Panc1 (cell line): ENCODE measurements at regions not wholly inside any gene's neighbourhood (a gene's known extent, or its start where the extent isn't known, plus 50 kb on each side); places are given as distances from the start of the nearest gene placed in this dataset.

ENCODE experiments used
- ATAC-seq: fragments of 200-7000 bp; cut with Tn5 transposase; 2 replicates; pipeline ENCODE4 v1.9.1; 2020; ENCODE audit warnings: mild to moderate bottlenecking, moderate library complexity
- BruUV-seq: library from RNA; stranded (reverse); fragments of 400-500 nt; replicated peaks from 2 replicates; lab custom pipeline; 2021; lab: Mats Ljungman, UMichigan
- CTCF ChIA-PET: fragments of 300-600 bp; sonication (Branson Sonifier 250); formaldehyde crosslinking; loops from one replicate; lab custom pipeline; 2022; ENCODE audit warnings: antibody characterized with exemption; lab: Charles Lee
- POLR2A ChIA-PET: fragments of 300-600 bp; sonication (Branson Sonifier 250); formaldehyde crosslinking; loops from one replicate; lab custom pipeline; 2022; ENCODE audit warnings: antibody characterized with exemption; lab: Charles Lee
- DNase-seq: peaks from one replicate; pipeline ENCODE4 v3.0.0-alpha.2; 2010; ENCODE audit warnings: low read depth, low spot score
- H3K27ac ChIP-seq: 2 replicates; pipeline ENCODE4 v1.5.1; 2011; ENCODE audit warnings: mild to moderate bottlenecking, low read length, inconsistent platforms
- H3K27me3 ChIP-seq: fragments of 200-500 bp; sonication (Bioruptor generic); 2 replicates; pipeline ENCODE4 v1.6.0; 2014; ENCODE audit warnings: low read length, inconsistent platforms; ENCODE audit not compliant: control insufficient read depth, insufficient read depth
- H3K36me3 ChIP-seq: fragments of 200-500 bp; sonication (Bioruptor generic); 2 replicates; pipeline ENCODE4 v1.5.1; 2014; ENCODE audit warnings: inconsistent platforms, mild to moderate bottlenecking, low read length, moderate library complexity; ENCODE audit not compliant: control insufficient read depth, insufficient read depth
- H3K4me1 ChIP-seq: 2 replicates; pipeline ENCODE4 v1.5.1; 2011; ENCODE audit warnings: inconsistent platforms, mild to moderate bottlenecking, low read length, moderate library complexity; ENCODE audit not compliant: control insufficient read depth, insufficient read depth
- H3K4me3 ChIP-seq, 2 experiments: 2 replicates each; pipeline ENCODE4 v1.5.1; 2011 to 2012; ENCODE audit warnings: low read depth in 2 of 2, low read length in 2 of 2, mild to moderate bottlenecking in 2 of 2, inconsistent platforms in 1 of 2, moderate library complexity in 1 of 2
- H3K9me3 ChIP-seq: fragments of 200-500 bp; sonication (Bioruptor generic); 2 replicates; pipeline ENCODE4 v1.5.1; 2014; ENCODE audit warnings: low read depth, mild to moderate bottlenecking, inconsistent platforms, low read length, moderate library complexity; ENCODE audit not compliant: control insufficient read depth, insufficient read depth
- CTCF ChIP-seq: fragments of 450-650 bp; IDR thresholded peaks from 2 replicates; pipeline ENCODE4 v1.5.1; 2017; ENCODE audit warnings: mild to moderate bottlenecking
- POLR2AphosphoS5 ChIP-seq: IDR thresholded peaks from 2 replicates; pipeline ENCODE4 v1.6.1; 2012; ENCODE audit warnings: mild to moderate bottlenecking, low read depth, low read length, moderate library complexity
- REST ChIP-seq, 2 experiments: IDR thresholded peaks; 2 replicates each; pipeline ENCODE4 v1.6.1; 2011 to 2012; ENCODE audit warnings: low read depth in 2 of 2, control low read depth in 1 of 2, low read length in 1 of 2, mild to moderate bottlenecking in 1 of 2, moderate library complexity in 1 of 2; ENCODE audit not compliant: insufficient read depth in 1 of 2
- SIN3A ChIP-seq: IDR thresholded peaks from 2 replicates; pipeline ENCODE4 v1.6.1; 2012; ENCODE audit warnings: low read depth, mild to moderate bottlenecking, low read length, moderate library complexity, borderline replicate concordance; ENCODE audit not compliant: insufficient read depth
- TCF7L2 ChIP-seq: IDR thresholded peaks from 2 replicates; pipeline ENCODE4 v1.6.1; 2011; ENCODE audit warnings: mild to moderate bottlenecking, low read depth, low read length, inconsistent platforms
- in situ Hi-C: cut with HindIII; loops from 2 replicates; pipeline ENCODE4 v1.10.0; 2016; ENCODE audit warnings: low sequenced_read_pairs, low pct_unique_long_range_greater_than_20kb
- intact Hi-C: fragments of 100-400 bp; cut with micrococcal nuclease; formaldehyde crosslinking; loops from one replicate; pipeline ENCODE4 v1.10.0; 2022; ENCODE audit not compliant: unreplicated experiment

- intact Hi-C loops: no loop called here
- Histone ChIP-seq H3K36me3 (no peaks in the 10 kb centered on the region), H3K4me3 (no peak overlapping the region), H3K27ac (no peak overlapping the region), H3K27me3 (no peaks in the 10 kb centered on the region), H3K4me1 (no peaks in the 10 kb centered on the region), H3K9me3 (no peaks in the 10 kb centered on the region)
- ChIA-PET POLR2A (no interaction called here), CTCF (no interaction called here)
- no peak for TF ChIP-seq REST (IDR thresholded peaks at IDR 0.05; ENCODE audit: insufficient read depth in 1 of 2, low read depth in 2 of 2, low read length in 1 of 2)
- no peak for TF ChIP-seq TCF7L2
- no peak for TF ChIP-seq SIN3A
- TF ChIP-seq POLR2AphosphoS5: no peak
- TF ChIP-seq CTCF: no peak
- ATAC-seq (no peak), DNase-seq (no peak)
- in situ Hi-C loops: no loop called here
- BruUV-seq: no TSS peak
Measured at GRCh38 chr5:160940725-160941124, 88.7 kb upstream of the ATP10B start.

GRCh38 chr5:160938532-160938931 is 86.5 kb upstream of the ATP10B start:
- no peaks in the 10 kb centered on the region for H3K9me3 ChIP-seq
- BruUV-seq: no TSS peak
- ChIA-PET POLR2A (no interaction called here), CTCF (no interaction called here)
- intact Hi-C loops (no loop called here), in situ Hi-C loops (no loop called here)
- TF ChIP-seq POLR2AphosphoS5: no peak
- no peak for TF ChIP-seq CTCF
- TF ChIP-seq TCF7L2: no peak
- TF ChIP-seq SIN3A: no peak
- no peak for TF ChIP-seq REST (IDR thresholded peaks at IDR 0.05; ENCODE audit: insufficient read depth in 1 of 2, low read depth in 2 of 2, low read length in 1 of 2)
- ATAC-seq (no peak), DNase-seq (no peak)
- no peaks in the 10 kb centered on the region for H3K4me1 ChIP-seq
- H3K27ac ChIP-seq: no peak overlapping the region
- H3K27me3 ChIP-seq: no peaks in the 10 kb centered on the region
- H3K36me3 ChIP-seq: no peaks in the 10 kb centered on the region
- H3K4me3 ChIP-seq: no peak overlapping the region
